Right lobe of liver (tissue), 6 donors: ENCODE measurements at regions not wholly inside any gene's neighbourhood (a gene's known extent, or its start where the extent isn't known, plus 50 kb on each side); places are given as distances from the start of the nearest gene placed in this dataset.

Experiments
- ATAC-seq, 4 donors: fragments of 200-7000 bp; cut with Tn5 transposase; one replicate each; pipeline ENCODE4 v1.9.1; 2020; ENCODE audit warnings: mild to moderate bottlenecking in 4 of 4, moderate library complexity in 4 of 4
- DNase-seq, 3 donors: peaks; one replicate each; pipeline ENCODE4 v3.0.0-alpha.2; 2020
- H3K27ac ChIP-seq, 3 donors: fragments of 200-600 bp; one replicate each; pipeline ENCODE4 v1.8.0; 2022
- H3K27me3 ChIP-seq, 2 donors: fragments of 200-600 bp; one replicate each; pipeline ENCODE4 v1.8.0; 2022
- H3K36me3 ChIP-seq, 4 donors: fragments of 200-600 bp; sonication (generic) in 1 of 4; one replicate each; pipeline versions ENCODE4 v1.5.1 to v1.8.0; 2017 to 2022; ENCODE audit warnings: control low read depth in 1 of 4
- H3K4me1 ChIP-seq, 4 donors: fragments of 200-600 bp; sonication (generic) in 1 of 4; one replicate each; pipeline versions ENCODE4 v1.5.1 to v1.8.0; 2017 to 2022; ENCODE audit warnings: control low read depth in 1 of 4
- H3K4me3 ChIP-seq, 3 donors: fragments of 200-600 bp; one replicate each; pipeline ENCODE4 v1.8.0; 2022
- H3K9me3 ChIP-seq, 4 donors: fragments of 200-600 bp; sonication (generic) in 1 of 4; one replicate each; pipeline versions ENCODE4 v1.5.1 to v1.8.0; 2017 to 2022; ENCODE audit warnings: control low read depth in 1 of 4
- CTCF ChIP-seq, 4 donors: fragments of 200-600 bp in 3 of 4; fragments of 450-650 bp in 1 of 4; IDR thresholded peaks; one replicate each; pipeline versions ENCODE4 v1.5.1 to v1.8.0; 2016 to 2022; ENCODE audit warnings: antibody characterized with exemption in 4 of 4, mild to moderate bottlenecking in 2 of 4
- POLR2A ChIP-seq: fragments of 450-650 bp; IDR thresholded peaks from one replicate; pipeline ENCODE4 v1.6.1; 2017; ENCODE audit warnings: antibody characterized with exemption, mild to moderate bottlenecking
- WGBS: methylation state at CpG from one replicate; pipeline ENCODE4 v1.1.6; 2018; ENCODE audit warnings: low coverage, low lambda C conversion rate; ENCODE audit not compliant: insufficient coverage; ENCODE audit errors: missing lambda C conversion rate; 5-methylcytosine and 5-hydroxymethylcytosine counted together
- intact Hi-C, 2 donors: fragments of 100-400 bp; cut with DNase I; formaldehyde crosslinking; loops; one replicate each; pipeline versions ENCODE4 v1.11.2 to v1.14.1; 2022
- donor health status: DM: no; HTN: yes; CAD: no.
- donor health status: DM: no; HTN: no; CAD: no.
- donor health status: DM: no; HTN: no; CAD: no.
- donor health status: DM: no; HTN: yes; CAD: no.
- donor health status: DM: no; HTN: yes; CAD: no.

GRCh38 chrX:138534410-138534809 lies 177.1 kb downstream of the FGF13 start:
- H3K4me1 ChIP-seq = no peaks in the 10 kb centered on the region
- TF ChIP-seq POLR2A (no peak), CTCF (IDR thresholded peaks at IDR 0.05) (no peak)
- no peaks in the 10 kb centered on the region for H3K36me3 ChIP-seq
- H3K27ac ChIP-seq = no peak overlapping the region
- intact Hi-C loops = no loop called here
- WGBS = 40% methylated on average over 1 of the region's 2 CpGs
- H3K4me3 ChIP-seq = no peak overlapping the region
- H3K9me3 ChIP-seq = no peaks in the 10 kb centered on the region
- no peak for DNase-seq
- H3K27me3 ChIP-seq = no peaks in the 10 kb centered on the region
- no peak for ATAC-seq

GRCh38 chrX:138519296-138519695 lies 192.2 kb downstream of the FGF13 start:
- Histone ChIP-seq H3K36me3 (no peaks in the 10 kb centered on the region), H3K4me3 (no peak overlapping the region), H3K9me3 (no peaks in the 10 kb centered on the region), H3K27ac (no peak overlapping the region), H3K27me3 (no peaks in the 10 kb centered on the region), H3K4me1 (no peaks in the 10 kb centered on the region)
- intact Hi-C loops = no loop called here
- DNase-seq (no peak), ATAC-seq (no peak)
- TF ChIP-seq CTCF (IDR thresholded peaks at IDR 0.05) (no peak), POLR2A (no peak)
- 5% methylated on average over 2 of the region's 2 CpGs for WGBS

- H3K27me3 ChIP-seq = no peaks in the 10 kb centered on the region
- peak in 1 of 4 donors; percentile 29 for ATAC-seq
- H3K9me3 ChIP-seq = no peaks in the 10 kb centered on the region
- no peak for DNase-seq
- no peak overlapping the region for H3K27ac ChIP-seq
- TF ChIP-seq POLR2A (no peak), CTCF (IDR thresholded peaks at IDR 0.05) (no peak)
- 49% methylated on average over 3 of the region's 3 CpGs for WGBS
- intact Hi-C loops = no loop called here
- H3K4me3 ChIP-seq = no peak overlapping the region
- no peaks in the 10 kb centered on the region for H3K36me3 ChIP-seq
- no peaks in the 10 kb centered on the region for H3K4me1 ChIP-seq
Observed at GRCh38 chrX:138504273-138504672, 207.2 kb downstream of the FGF13 start.

- Histone ChIP-seq H3K36me3 (no peaks in the 10 kb centered on the region), H3K9me3 (no peaks in the 10 kb centered on the region), H3K4me1 (no peaks in the 10 kb centered on the region), H3K4me3 (no peak overlapping the region), H3K27me3 (no peaks in the 10 kb centered on the region), H3K27ac (no peak overlapping the region)
- 39% methylated on average over 3 of the region's 3 CpGs for WGBS
- TF ChIP-seq CTCF (IDR thresholded peaks at IDR 0.05) = no peak
- ATAC-seq = no peak
- intact Hi-C loops = no loop called here
- DNase-seq = no peak
Observed at GRCh38 chrX:138492371-138492770, 219.1 kb downstream of the FGF13 start.

- intact Hi-C loops = no loop called here
- WGBS = 60% methylated on average over 2 of the region's 6 CpGs
- no peak for ATAC-seq
Observed at GRCh38 chrX:138487866-138488265, 223.7 kb downstream of the FGF13 start.

More at GRCh38 chrX:138487866-138488265, 223.7 kb downstream of the FGF13 start:
- Histone ChIP-seq H3K27me3 (no peaks in the 10 kb centered on the region), H3K4me3 (no peak overlapping the region), H3K36me3 (no peaks in the 10 kb centered on the region), H3K27ac (no peak overlapping the region), H3K9me3 (no peaks in the 10 kb centered on the region), H3K4me1 (no peaks in the 10 kb centered on the region)
- no peak for DNase-seq
- TF ChIP-seq POLR2A (no peak), CTCF (IDR thresholded peaks at IDR 0.05) (no peak)
